HL-60 (cell line): ENCODE measurements at regions not wholly inside any gene's neighbourhood (a gene's known extent, or its start where the extent isn't known, plus 50 kb on each side); places are given as distances from the start of the nearest gene placed in this dataset.

Experiments used
- CTCF ChIP-seq: IDR thresholded peaks from one replicate; pipeline ENCODE4 v1.5.1; 2011; ENCODE audit warnings: low read length, control low read depth, inconsistent platforms; ENCODE audit not compliant: insufficient read depth
- GABPA ChIP-seq: IDR thresholded peaks from 2 replicates; pipeline ENCODE4 v1.6.1; 2012; ENCODE audit warnings: low read depth
- POLR2AphosphoS5 ChIP-seq: IDR thresholded peaks from 2 replicates; pipeline ENCODE4 v1.6.1; 2012; ENCODE audit warnings: low read depth
- REST ChIP-seq: IDR thresholded peaks from 2 replicates; pipeline ENCODE4 v1.6.1; 2012; ENCODE audit warnings: low read depth; ENCODE audit not compliant: insufficient replicate concordance
- SPI1 ChIP-seq: IDR thresholded peaks from 2 replicates; pipeline ENCODE4 v1.6.1; 2012; ENCODE audit warnings: low read depth, mild to moderate bottlenecking, borderline replicate concordance

DNA sequence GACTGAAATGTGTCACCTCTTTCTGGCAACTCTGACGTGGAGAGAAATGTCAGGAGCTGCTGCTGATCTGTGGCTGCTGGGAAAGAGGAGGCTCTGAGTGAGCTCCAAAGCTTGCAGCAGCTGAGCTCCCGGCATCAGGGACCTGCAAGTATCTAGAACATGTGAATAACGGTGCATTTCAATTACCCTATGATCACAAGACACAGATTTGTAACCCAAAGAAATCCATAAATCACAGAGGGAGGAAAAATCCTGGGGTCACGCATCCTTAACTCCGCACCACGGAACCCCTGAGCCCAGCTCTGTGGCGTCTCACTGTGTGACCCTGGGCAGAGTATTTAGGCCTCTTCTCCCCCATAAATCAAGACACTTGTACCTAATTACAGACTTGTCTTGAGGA, 139.8 kb downstream of the IRX2 start:
- no peak for TF ChIP-seq GABPA
- TF ChIP-seq CTCF = no peak
- TF ChIP-seq POLR2AphosphoS5 = no peak
- TF ChIP-seq REST = no peak
- TF ChIP-seq SPI1 = no peak
